GM19452 (cell line): ENCODE measurements at regions not wholly inside any gene's neighbourhood (a gene's known extent, or its start where the extent isn't known, plus 50 kb on each side); places are given as distances from the start of the nearest gene placed in this dataset.

Experiments
- ATAC-seq: cut with Tn5 transposase; IDR thresholded peaks from one replicate; pipeline ENCODE4 v1.9.1; 2021; ENCODE audit not compliant: unreplicated experiment

- no peak for ATAC-seq
These were observed 551.4 kb downstream of the SLITRK6 start for GRCh38 chr13:85247780-85248179.

GRCh38 chr13:85243831-85244230 is 555.4 kb downstream of the SLITRK6 start:
- ATAC-seq = no peak

- ATAC-seq = no peak
These were observed 558.2 kb downstream of the SLITRK6 start for GRCh38 chr13:85241060-85241459.

GRCh38 chr13:85236413-85236812 is 562.8 kb downstream of the SLITRK6 start:
- ATAC-seq = no peak

GRCh38 chr13:85230691-85231093 is 568.5 kb downstream of the SLITRK6 start:
- no peak for ATAC-seq

- no peak for ATAC-seq
These were observed 570.5 kb downstream of the SLITRK6 start for GRCh38 chr13:85228692-85229091.

GRCh38 chr13:85223883-85224656 is 575.1 kb downstream of the SLITRK6 start:
- ATAC-seq = no peak

- no peak for ATAC-seq
These were observed 582.6 kb downstream of the SLITRK6 start for GRCh38 chr13:85216576-85216975.

- no peak for ATAC-seq
These were observed 586.5 kb downstream of the SLITRK6 start for GRCh38 chr13:85212692-85213091.

- ATAC-seq = no peak
These were observed 594.4 kb downstream of the SLITRK6 start for GRCh38 chr13:85204668-85205344.

GRCh38 chr13:85197431-85197830 is 601.8 kb downstream of the SLITRK6 start:
- no peak for ATAC-seq

- no peak for ATAC-seq
These were observed 604.7 kb downstream of the SLITRK6 start for GRCh38 chr13:85194482-85194881.

- no peak for ATAC-seq
These were observed 607.1 kb downstream of the SLITRK6 start for GRCh38 chr13:85191996-85192718.

- ATAC-seq = no peak
These were observed 612.7 kb downstream of the SLITRK6 start for GRCh38 chr13:85186356-85187045.

GRCh38 chr13:85174291-85174690 is 624.9 kb downstream of the SLITRK6 start:
- no peak for ATAC-seq

GRCh38 chr13:85170372-85170771 is 628.8 kb downstream of the SLITRK6 start:
- no peak for ATAC-seq

GRCh38 chr13:85166891-85167290 is 632.3 kb downstream of the SLITRK6 start:
- no peak for ATAC-seq

GRCh38 chr13:85163063-85163462 is 636.2 kb downstream of the SLITRK6 start:
- no peak for ATAC-seq

GRCh38 chr13:85148009-85148408 is 651.2 kb downstream of the SLITRK6 start:
- no peak for ATAC-seq

- ATAC-seq = no peak
These were observed 656.8 kb downstream of the SLITRK6 start for GRCh38 chr13:85142351-85142927.

- no peak for ATAC-seq
These were observed 657.8 kb downstream of the SLITRK6 start for GRCh38 chr13:85141401-85141800.
